Adrenal gland (tissue), 9 donors: ENCODE measurements at regions not wholly inside any gene's neighbourhood (a gene's known extent, or its start where the extent isn't known, plus 50 kb on each side); places are given as distances from the start of the nearest gene placed in this dataset.

Experiments
- DNase-seq, 7 donors: peaks; one replicate each; pipeline ENCODE4 v3.0.0-alpha.2; 2019 to 2020
- H3K27ac ChIP-seq, 5 donors: fragments of 200-600 bp; sonication (generic) in 4 of 5; 1 replicate in 3 of 5; 2 replicates in 2 of 5; pipeline versions ENCODE4 v1.5.1 to v1.8.0; 2016 to 2020; ENCODE audit warnings: mild to moderate bottlenecking in 1 of 5
- H3K27me3 ChIP-seq: fragments of 200-600 bp; 2 replicates; pipeline ENCODE4 v1.8.0; 2021
- H3K36me3 ChIP-seq, 2 donors: fragments of 200-600 bp; replicated peaks in 1 of 2; 1 replicate in 1 of 2; 2 replicates in 1 of 2; pipeline versions ENCODE4 v1.5.1 to v1.8.0; 2018 to 2022
- H3K4me1 ChIP-seq, 2 donors: fragments of 200-600 bp; replicated peaks in 1 of 2; 1 replicate in 1 of 2; 2 replicates in 1 of 2; pipeline versions ENCODE4 v1.5.1 to v1.8.0; 2018 to 2021
- H3K4me3 ChIP-seq, 4 donors: fragments of 200-600 bp; sonication (generic) in 3 of 4; one replicate each; pipeline ENCODE4 v1.5.1; 2016 to 2018
- H3K9me3 ChIP-seq, 3 donors: fragments of 200-600 bp; sonication (generic) in 1 of 3; replicated peaks in 1 of 3; 1 replicate in 2 of 3; 2 replicates in 1 of 3; pipeline versions ENCODE4 v1.5.1 to v1.8.0; 2016 to 2021
- POLR2A ChIP-seq, 2 donors: fragments of 450-650 bp; IDR thresholded peaks; one replicate each; pipeline ENCODE4 v1.6.1; 2017; ENCODE audit warnings: antibody characterized with exemption in 2 of 2, mild to moderate bottlenecking in 2 of 2, moderate library complexity in 1 of 2
- WGBS, 4 donors: extraction: QIAGEN DNeasy Blood & Tissue Kit in 2 of 4; methylation state at CpG; one replicate each; pipeline versions ENCODE4 v1.1.5 to v1.1.7; 2013 to 2017; 5-methylcytosine and 5-hydroxymethylcytosine counted together
- intact Hi-C, 2 donors: fragments of 100-400 bp; cut with DNase I; formaldehyde crosslinking; loops; one replicate each; pipeline versions ENCODE4 v1.14.1 to v1.15.0; 2022 to 2023
- TF ChIP-seq, protein P1 (sequence below), 6 experiments: fragments of 450-650 bp in 4 of 6; fragments of 200-600 bp in 2 of 6; sonication (generic) in 1 of 6; IDR thresholded peaks; 1 replicate in 5 of 6; 2 replicates in 1 of 6; pipeline versions ENCODE4 v1.5.1 to v1.8.0; 2016 to 2021; ENCODE audit warnings: antibody characterized with exemption in 6 of 6, mild to moderate bottlenecking in 2 of 6, moderate library complexity in 1 of 6
- donor health status: healthy with polysubstance abuse.
- donor health status: Bipolar disorder and iron deficiency.
- donor health status: DM: yes; HTN: yes; CAD: no.
- donor health status: DM: no; HTN: no; CAD: no.
- donor health status: DM: no; HTN: no; CAD: no.

GRCh38 chrX:39320165-39320564 is 518.9 kb downstream of the MID1IP1 start:
- Histone ChIP-seq H3K9me3 (no peaks in the 10 kb centered on the region), H3K4me3 (no peak overlapping the region), H3K36me3 (no peaks in the 10 kb centered on the region), H3K27ac (no peak overlapping the region), H3K4me1 (no peaks in the 10 kb centered on the region), H3K27me3 (peaks cover 16% of the 10 kb centered on the region)
- WGBS, 4 donors, result 33 to 70% (median 54%) methylated on average over 1 of the region's 1 CpG; no CpG with 5 or more reads in 1 of the 4 donors
- peak in 2 of 7 donors; percentile 5 to 38 for DNase-seq
- no peak for TF ChIP-seq POLR2A (IDR thresholded peaks at IDR 0.05)
- TF ChIP-seq, protein P1, sequence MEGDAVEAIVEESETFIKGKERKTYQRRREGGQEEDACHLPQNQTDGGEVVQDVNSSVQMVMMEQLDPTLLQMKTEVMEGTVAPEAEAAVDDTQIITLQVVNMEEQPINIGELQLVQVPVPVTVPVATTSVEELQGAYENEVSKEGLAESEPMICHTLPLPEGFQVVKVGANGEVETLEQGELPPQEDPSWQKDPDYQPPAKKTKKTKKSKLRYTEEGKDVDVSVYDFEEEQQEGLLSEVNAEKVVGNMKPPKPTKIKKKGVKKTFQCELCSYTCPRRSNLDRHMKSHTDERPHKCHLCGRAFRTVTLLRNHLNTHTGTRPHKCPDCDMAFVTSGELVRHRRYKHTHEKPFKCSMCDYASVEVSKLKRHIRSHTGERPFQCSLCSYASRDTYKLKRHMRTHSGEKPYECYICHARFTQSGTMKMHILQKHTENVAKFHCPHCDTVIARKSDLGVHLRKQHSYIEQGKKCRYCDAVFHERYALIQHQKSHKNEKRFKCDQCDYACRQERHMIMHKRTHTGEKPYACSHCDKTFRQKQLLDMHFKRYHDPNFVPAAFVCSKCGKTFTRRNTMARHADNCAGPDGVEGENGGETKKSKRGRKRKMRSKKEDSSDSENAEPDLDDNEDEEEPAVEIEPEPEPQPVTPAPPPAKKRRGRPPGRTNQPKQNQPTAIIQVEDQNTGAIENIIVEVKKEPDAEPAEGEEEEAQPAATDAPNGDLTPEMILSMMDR (IDR thresholded peaks at IDR 0.05), result no peak
- intact Hi-C loops, result no loop called here

- H3K36me3 ChIP-seq, result no peaks in the 10 kb centered on the region
- DNase-seq, result no peak
- 65 to 89% (median 80%) methylated on average over 5 of the region's 5 CpGs for WGBS, 4 donors
- TF ChIP-seq, protein P1 (IDR thresholded peaks at IDR 0.05), result no peak
- no peak for TF ChIP-seq POLR2A (IDR thresholded peaks at IDR 0.05)
- H3K9me3 ChIP-seq, result no peaks in the 10 kb centered on the region
- intact Hi-C loops, result no loop called here
- H3K4me3 ChIP-seq, result no peak overlapping the region
- no peaks in the 10 kb centered on the region for H3K4me1 ChIP-seq
- peaks cover 16% of the 10 kb centered on the region for H3K27me3 ChIP-seq
- H3K27ac ChIP-seq, result no peak overlapping the region
These were observed 521.2 kb downstream of the MID1IP1 start for GRCh38 chrX:39322496-39322895.

- WGBS, 4 donors, result 61 to 100% (median 75%) methylated on average over 1 to 2 of the region's 2 CpGs
- TF ChIP-seq POLR2A (IDR thresholded peaks at IDR 0.05), result no peak
- TF ChIP-seq, protein P1 (IDR thresholded peaks at IDR 0.05), result no peak
- no peak for DNase-seq
- no peak overlapping the region for H3K27ac ChIP-seq
- no peaks in the 10 kb centered on the region for H3K9me3 ChIP-seq
- no peaks in the 10 kb centered on the region for H3K4me1 ChIP-seq
- H3K36me3 ChIP-seq, result no peaks in the 10 kb centered on the region
- intact Hi-C loops, result no loop called here
- no peak overlapping the region for H3K4me3 ChIP-seq
- H3K27me3 ChIP-seq, result peaks cover 9% of the 10 kb centered on the region
These were observed 523.1 kb downstream of the MID1IP1 start for GRCh38 chrX:39324233-39324930.

- TF ChIP-seq POLR2A (IDR thresholded peaks at IDR 0.05), result no peak
- TF ChIP-seq, protein P1 (IDR thresholded peaks at IDR 0.05), result no peak
- intact Hi-C loops, result no loop called here
These were observed 526.0 kb downstream of the MID1IP1 start for GRCh38 chrX:39327255-39327654.

More at GRCh38 chrX:39327255-39327654, 526.0 kb downstream of the MID1IP1 start:
- Histone ChIP-seq H3K27me3 (peaks cover 8% of the 10 kb centered on the region), H3K4me3 (no peak overlapping the region), H3K27ac (no peak overlapping the region), H3K36me3 (no peaks in the 10 kb centered on the region), H3K9me3 (no peaks in the 10 kb centered on the region), H3K4me1 (no peaks in the 10 kb centered on the region)
- DNase-seq, result no peak
- WGBS, 4 donors, result 57 to 89% (median 74%) methylated on average over 7 of the region's 7 CpGs
